CD14-positive monocyte (primary cell): ENCODE measurements at regions not wholly inside any gene's neighbourhood (a gene's known extent, or its start where the extent isn't known, plus 50 kb on each side); places are given as distances from the start of the nearest gene placed in this dataset.
A peak's percentile ranks its signal among the peaks of the same experiment; 100 is the strongest.

Source experiments
- DNase-seq, 3 donors: peaks; one replicate each; pipeline ENCODE4 v3.0.0-alpha.2; 2011 to 2022
- H2AFZ ChIP-seq: 2 replicates; pipeline ENCODE4 v1.6.0; 2012; ENCODE audit warnings: mild to moderate bottlenecking, low read depth, low read length, inconsistent platforms; ENCODE audit not compliant: insufficient read depth, poor library complexity, severe bottlenecking
- H3K27ac ChIP-seq, 2 donors: 1 replicate in 1 of 2; 2 replicates in 1 of 2; pipeline ENCODE4 v1.5.1; 2012 to 2013; ENCODE audit warnings: low read length in 2 of 2, control low read depth in 1 of 2, inconsistent platforms in 1 of 2, low read depth in 1 of 2, mild to moderate bottlenecking in 1 of 2
- H3K27me3 ChIP-seq, 2 donors: one replicate each; pipeline versions ENCODE4 v1.6.0 to v1.6.1; 2011 to 2013; ENCODE audit warnings: low read length in 2 of 2; ENCODE audit not compliant: control insufficient read depth in 2 of 2, insufficient read depth in 2 of 2
- H3K36me3 ChIP-seq, 2 donors: replicated peaks in 1 of 2; 1 replicate in 1 of 2; 2 replicates in 1 of 2; pipeline versions ENCODE4 v1.5.1 to v1.6.1; 2012 to 2013; ENCODE audit warnings: low read length in 2 of 2, control low read depth in 1 of 2, inconsistent platforms in 1 of 2, mild to moderate bottlenecking in 1 of 2; ENCODE audit not compliant: insufficient read depth in 2 of 2, control insufficient read depth in 1 of 2
- H3K4me1 ChIP-seq, 2 donors: 1 replicate in 1 of 2; 2 replicates in 1 of 2; pipeline versions ENCODE4 v1.5.1 to v1.6.1; 2012 to 2013; ENCODE audit warnings: low read length in 2 of 2, control low read depth in 1 of 2, inconsistent platforms in 1 of 2, mild to moderate bottlenecking in 1 of 2, moderate library complexity in 1 of 2; ENCODE audit not compliant: insufficient read depth in 2 of 2, control insufficient read depth in 1 of 2
- H3K4me2 ChIP-seq: replicated peaks from 2 replicates; pipeline ENCODE3; 2012; ENCODE audit warnings: low read length, moderate library complexity, mild to moderate bottlenecking; ENCODE audit not compliant: poor library complexity, severe bottlenecking; ENCODE audit errors: extremely low read depth
- H3K4me3 ChIP-seq, 3 experiments: fragments of 200-600 bp in 1 of 3; sonication (generic) in 1 of 3; replicated peaks in 1 of 3; 1 replicate in 2 of 3; 2 replicates in 1 of 3; pipeline ENCODE4 v1.5.1; 2011 to 2013; ENCODE audit warnings: low read length in 3 of 3, mild to moderate bottlenecking in 3 of 3, control low read depth in 2 of 3, low read depth in 2 of 3, inconsistent platforms in 1 of 3, moderate library complexity in 1 of 3
- H3K79me2 ChIP-seq: 2 replicates; pipeline ENCODE4 v1.6.0; 2012; ENCODE audit warnings: mild to moderate bottlenecking, control low read depth, inconsistent platforms, low read length, moderate library complexity; ENCODE audit not compliant: insufficient read depth
- H3K9ac ChIP-seq: 2 replicates; pipeline ENCODE4 v1.6.0; 2017; ENCODE audit warnings: low read length, mild to moderate bottlenecking; ENCODE audit not compliant: insufficient read depth, poor library complexity, severe bottlenecking
- H3K9me3 ChIP-seq, 2 donors: replicated peaks in 1 of 2; 1 replicate in 1 of 2; 2 replicates in 1 of 2; pipeline versions ENCODE4 v1.5.1 to v1.6.1; 2012 to 2013; ENCODE audit warnings: low read length in 2 of 2, control low read depth in 1 of 2; ENCODE audit not compliant: control insufficient read depth in 1 of 2, insufficient read depth in 1 of 2
- H4K20me1 ChIP-seq: 2 replicates; pipeline ENCODE4 v1.6.0; 2012; ENCODE audit warnings: mild to moderate bottlenecking, low read length, control low read depth, moderate library complexity; ENCODE audit not compliant: insufficient read depth
- H3K27ac Mint-ChIP-seq, 7 donors: one replicate each; pipeline ENCODE4 v1.8.0; 2020; ENCODE audit warnings: mild to moderate bottlenecking in 7 of 7, mixed read lengths in 7 of 7, moderate library complexity in 6 of 7, inconsistent platforms in 2 of 7
- H3K27me3 Mint-ChIP-seq, 3 donors: one replicate each; pipeline ENCODE4 v1.8.0; 2021 to 2022; ENCODE audit warnings: low read depth in 3 of 3, mild to moderate bottlenecking in 3 of 3, mixed read lengths in 3 of 3, moderate library complexity in 3 of 3, inconsistent platforms in 1 of 3
- H3K36me3 Mint-ChIP-seq, 2 donors: one replicate each; pipeline ENCODE4 v1.8.0; 2020; ENCODE audit warnings: mixed read lengths in 2 of 2, inconsistent platforms in 1 of 2, mild to moderate bottlenecking in 1 of 2
- H3K4me1 Mint-ChIP-seq: one replicate; pipeline ENCODE4 v1.8.0; 2020; ENCODE audit warnings: mild to moderate bottlenecking, mixed read lengths
- H3K4me3 Mint-ChIP-seq, 2 donors: one replicate each; pipeline ENCODE4 v1.8.0; 2020; ENCODE audit warnings: mild to moderate bottlenecking in 2 of 2, mixed read lengths in 2 of 2, moderate library complexity in 1 of 2
- H3K9me3 Mint-ChIP-seq, 7 donors: one replicate each; pipeline ENCODE4 v1.8.0; 2020 to 2022; ENCODE audit warnings: mixed read lengths in 7 of 7, mild to moderate bottlenecking in 6 of 7, moderate library complexity in 6 of 7, inconsistent platforms in 2 of 7
- WGBS: methylation state at CpG from one replicate; pipeline ENCODE4 v1.1.5; 2013; ENCODE audit warnings: missing lambda C conversion rate; ENCODE audit not compliant: insufficient coverage; 5-methylcytosine and 5-hydroxymethylcytosine counted together
- intact Hi-C, 2 donors: fragments of 100-400 bp; cut with micrococcal nuclease; formaldehyde crosslinking; loops; one replicate each; pipeline versions ENCODE4 v1.15.0 to v1.15.1; 2023
- TF ChIP-seq, protein P1 (sequence below): fragments of 200-600 bp; IDR thresholded peaks from one replicate; pipeline ENCODE4 v1.8.0; 2022; ENCODE audit warnings: antibody characterized with exemption, mild to moderate bottlenecking

DNA sequence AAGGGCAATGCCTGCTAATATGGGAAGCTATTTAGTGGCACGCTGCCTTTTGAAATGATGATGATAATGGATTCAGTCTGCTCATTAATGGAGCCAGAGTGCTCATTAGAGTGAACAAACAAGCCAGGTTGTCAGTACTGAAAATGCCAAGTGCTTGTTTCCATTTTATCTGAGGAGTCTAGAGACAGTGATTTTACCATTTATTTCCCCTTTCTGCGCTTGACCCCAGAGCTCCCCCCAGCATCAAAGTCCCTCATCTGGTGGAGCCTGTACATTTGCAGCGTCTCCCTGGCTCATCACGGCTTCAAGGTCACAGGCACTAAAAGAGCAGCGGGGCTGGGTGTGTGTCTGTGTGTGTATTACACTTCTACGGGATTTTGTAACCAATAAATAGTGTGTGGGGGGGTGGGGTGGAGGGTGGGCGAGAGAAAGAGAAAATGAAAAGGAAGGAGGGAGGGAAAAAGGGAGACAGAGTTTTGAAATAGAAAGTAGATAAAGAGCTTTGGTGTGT is 553.8 kb downstream of the TFEC start:
- Mint-ChIP-seq H3K9me3 (peaks cover 0 to 6% (median 1%) of the 10 kb centered on the region in 7 donors), H3K4me3 (peak overlapping the region; percentile 80 to 91), H3K27me3 (peaks cover 24 to 46% (median 43%) of the 10 kb centered on the region in 3 donors), H3K36me3 (no peaks in the 10 kb centered on the region), H3K4me1 (peaks cover 14% of the 10 kb centered on the region), H3K27ac (no peak overlapping the region)
- no peak overlapping the region for H3K27ac ChIP-seq
- TF ChIP-seq, protein P1, sequence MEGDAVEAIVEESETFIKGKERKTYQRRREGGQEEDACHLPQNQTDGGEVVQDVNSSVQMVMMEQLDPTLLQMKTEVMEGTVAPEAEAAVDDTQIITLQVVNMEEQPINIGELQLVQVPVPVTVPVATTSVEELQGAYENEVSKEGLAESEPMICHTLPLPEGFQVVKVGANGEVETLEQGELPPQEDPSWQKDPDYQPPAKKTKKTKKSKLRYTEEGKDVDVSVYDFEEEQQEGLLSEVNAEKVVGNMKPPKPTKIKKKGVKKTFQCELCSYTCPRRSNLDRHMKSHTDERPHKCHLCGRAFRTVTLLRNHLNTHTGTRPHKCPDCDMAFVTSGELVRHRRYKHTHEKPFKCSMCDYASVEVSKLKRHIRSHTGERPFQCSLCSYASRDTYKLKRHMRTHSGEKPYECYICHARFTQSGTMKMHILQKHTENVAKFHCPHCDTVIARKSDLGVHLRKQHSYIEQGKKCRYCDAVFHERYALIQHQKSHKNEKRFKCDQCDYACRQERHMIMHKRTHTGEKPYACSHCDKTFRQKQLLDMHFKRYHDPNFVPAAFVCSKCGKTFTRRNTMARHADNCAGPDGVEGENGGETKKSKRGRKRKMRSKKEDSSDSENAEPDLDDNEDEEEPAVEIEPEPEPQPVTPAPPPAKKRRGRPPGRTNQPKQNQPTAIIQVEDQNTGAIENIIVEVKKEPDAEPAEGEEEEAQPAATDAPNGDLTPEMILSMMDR: no peak
- peaks cover 6 to 11% of the 10 kb centered on the region in 2 donors for H3K4me1 ChIP-seq
- WGBS: 13% methylated on average over 1 of the region's 7 CpGs
- H3K9me3 ChIP-seq: no peaks in the 10 kb centered on the region
- H3K9ac ChIP-seq: peak overlapping the region; percentile 50
- no peaks in the 10 kb centered on the region for H4K20me1 ChIP-seq
- H3K36me3 ChIP-seq: no peaks in the 10 kb centered on the region
- H3K79me2 ChIP-seq: no peaks in the 10 kb centered on the region
- H3K4me2 ChIP-seq: peak overlapping the region; percentile 83
- peak overlapping the region; percentile 74 for H2AFZ ChIP-seq
- peak overlapping the region; percentile 19 to 74 (median 30) for H3K4me3 ChIP-seq
- peaks cover 24 to 40% of the 10 kb centered on the region in 2 donors for H3K27me3 ChIP-seq
- intact Hi-C loops: no loop called here
- no peak for DNase-seq

DNA sequence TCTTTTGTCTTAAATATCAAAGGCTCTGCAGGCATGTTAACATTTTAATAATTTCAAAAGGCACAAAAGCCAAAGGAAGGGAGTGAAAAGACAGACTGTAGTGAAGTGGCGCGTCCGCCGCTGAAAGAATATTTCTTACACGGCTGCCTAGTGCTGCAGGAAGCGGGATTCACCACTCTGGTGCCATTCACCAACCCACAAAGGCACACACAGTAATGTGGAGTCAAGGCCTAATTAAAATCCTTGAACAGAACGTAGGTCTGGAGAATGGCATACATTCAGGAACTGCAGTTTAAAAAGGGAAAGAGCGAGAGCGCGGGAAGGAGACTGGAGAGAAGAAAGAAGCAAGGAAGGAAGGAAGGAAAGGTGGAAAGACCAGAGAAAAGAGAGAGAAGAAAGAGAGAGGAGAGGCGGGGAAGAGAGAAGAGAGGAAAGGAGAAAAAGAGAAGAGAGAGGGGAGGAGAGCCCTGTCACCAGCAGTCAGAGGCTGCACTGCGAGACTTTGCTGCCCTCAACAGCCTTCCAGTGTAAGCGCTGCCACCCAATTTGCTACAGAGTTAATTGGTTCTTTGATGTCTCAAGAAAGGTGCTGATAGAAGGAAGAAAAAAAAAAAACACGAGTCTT is 554.0 kb downstream of the MDFIC start:
- Histone ChIP-seq H3K9me3 (no peaks in the 10 kb centered on the region), H4K20me1 (no peaks in the 10 kb centered on the region), H3K4me3 (no peak overlapping the region), H3K36me3 (no peaks in the 10 kb centered on the region), H3K4me1 (peaks cover 6 to 11% of the 10 kb centered on the region in 2 donors), H3K27me3 (peaks cover 24 to 40% of the 10 kb centered on the region in 2 donors), H3K9ac (no peak overlapping the region), H3K27ac (no peak overlapping the region), H3K4me2 (no peak overlapping the region), H2AFZ (no peak overlapping the region), H3K79me2 (no peaks in the 10 kb centered on the region)
- DNase-seq: no peak
- 70% methylated on average over 6 of the region's 14 CpGs for WGBS
- H3K36me3 Mint-ChIP-seq: no peaks in the 10 kb centered on the region
- peaks cover 24 to 42% (median 39%) of the 10 kb centered on the region in 3 donors for H3K27me3 Mint-ChIP-seq
- peaks cover 0 to 6% (median 1%) of the 10 kb centered on the region in 7 donors for H3K9me3 Mint-ChIP-seq
- H3K27ac Mint-ChIP-seq: no peak overlapping the region
- TF ChIP-seq, protein P1: no peak
- peak overlapping the region in 1 of 2 donors; percentile 79 for H3K4me3 Mint-ChIP-seq
- intact Hi-C loops: no loop called here
- H3K4me1 Mint-ChIP-seq: peaks cover 14% of the 10 kb centered on the region
